HG02588 (cell line): ENCODE measurements at regions not wholly inside any gene's neighbourhood (a gene's known extent, or its start where the extent isn't known, plus 50 kb on each side); places are given as distances from the start of the nearest gene placed in this dataset.

Source experiments
- ATAC-seq: cut with Tn5 transposase; IDR thresholded peaks from one replicate; pipeline ENCODE4 v1.9.1; 2021; ENCODE audit warnings: mild to moderate bottlenecking, moderate library complexity; ENCODE audit not compliant: unreplicated experiment

DNA sequence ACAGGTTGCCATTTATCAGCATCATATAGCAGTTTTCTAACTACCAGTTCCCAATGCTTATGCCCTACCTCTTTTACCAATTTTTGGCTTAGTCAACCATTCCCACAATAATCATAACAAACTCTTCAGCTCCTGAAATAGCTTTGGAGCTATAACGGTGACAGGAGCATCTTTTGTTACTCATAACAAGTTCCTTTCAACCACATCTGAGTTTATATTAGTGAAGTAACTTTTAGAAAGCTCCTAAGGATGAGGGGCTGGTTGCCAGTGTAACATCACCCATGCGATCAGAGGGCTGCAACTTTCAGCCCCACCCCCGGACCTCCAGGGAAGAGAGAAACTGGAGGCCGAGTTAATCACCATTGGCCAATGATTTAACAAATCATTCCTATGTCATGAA lies 495.3 kb upstream of the RASGRP1 start:
- no peak for ATAC-seq

DNA sequence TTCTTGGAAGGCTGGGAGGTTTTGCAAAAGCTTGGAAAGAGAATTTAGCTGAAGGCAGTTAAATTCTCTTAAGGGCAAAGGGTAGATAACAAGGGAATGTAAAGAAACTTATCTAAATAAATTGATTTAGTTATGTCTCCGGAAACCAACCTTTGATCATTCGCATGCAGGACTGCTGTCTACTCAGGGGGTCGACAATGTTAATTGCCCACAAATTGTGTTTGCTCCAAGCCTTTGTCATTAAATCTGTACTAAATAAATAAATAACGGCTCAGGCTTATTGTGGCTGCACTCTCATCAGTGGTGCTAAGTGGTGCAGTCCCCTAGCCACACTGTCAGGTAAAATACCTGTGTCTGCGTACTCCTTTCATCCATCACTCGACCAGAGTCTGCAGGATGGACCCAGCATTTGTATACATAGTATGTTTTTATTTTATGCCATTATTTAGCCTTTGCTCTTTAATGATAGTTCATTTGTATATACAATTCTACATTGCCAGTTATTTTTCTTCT lies 497.4 kb upstream of the RASGRP1 start:
- no peak for ATAC-seq

DNA sequence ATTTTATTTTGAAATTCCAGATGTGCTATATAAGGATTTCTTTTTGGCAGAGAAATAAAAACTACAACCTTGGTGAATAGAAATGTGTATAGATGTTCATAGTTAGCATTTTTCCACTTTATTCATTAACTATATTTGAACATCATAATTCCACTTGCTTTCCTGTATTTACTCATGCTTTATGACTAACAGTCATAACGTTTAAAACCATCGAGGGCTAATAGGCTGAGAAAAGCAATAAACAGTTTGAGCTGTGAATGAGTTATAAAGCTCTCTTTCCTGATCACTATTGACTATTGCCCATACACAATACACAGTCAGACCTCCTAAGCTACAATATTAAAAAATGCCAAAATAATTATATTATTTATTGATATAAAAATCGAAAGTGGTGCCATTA lies 502.1 kb upstream of the RASGRP1 start:
- no peak for ATAC-seq

DNA sequence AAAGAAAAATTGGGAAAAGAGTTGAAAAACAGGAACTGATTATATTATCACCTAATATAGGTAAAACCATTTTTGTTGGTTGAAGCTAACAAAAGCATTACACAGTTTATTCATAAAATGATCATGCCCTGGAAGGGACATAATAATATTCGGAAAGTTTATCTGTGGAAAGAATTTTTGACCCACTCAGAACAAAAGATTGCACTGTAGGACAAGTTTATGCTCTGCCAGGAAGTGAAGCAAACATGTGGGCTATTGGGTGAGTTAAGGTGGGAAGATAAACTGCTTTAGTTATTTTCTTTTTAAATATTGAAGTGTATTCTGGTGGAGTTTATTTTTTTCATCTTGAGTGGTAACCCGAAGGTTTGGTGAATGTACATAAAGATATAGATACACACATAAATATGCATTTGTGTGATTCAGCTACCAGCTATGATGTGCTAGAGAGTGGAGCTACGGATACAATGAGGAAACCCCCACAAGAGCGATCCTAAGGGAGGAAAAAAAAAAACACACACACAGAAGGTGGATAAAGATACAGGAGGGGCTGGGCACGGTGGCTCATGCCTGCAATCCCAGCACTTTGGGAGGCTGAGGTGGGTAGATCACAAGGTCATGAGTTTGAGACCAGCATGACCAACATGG lies 506.4 kb upstream of the THBS1 start:
- no peak for ATAC-seq

DNA sequence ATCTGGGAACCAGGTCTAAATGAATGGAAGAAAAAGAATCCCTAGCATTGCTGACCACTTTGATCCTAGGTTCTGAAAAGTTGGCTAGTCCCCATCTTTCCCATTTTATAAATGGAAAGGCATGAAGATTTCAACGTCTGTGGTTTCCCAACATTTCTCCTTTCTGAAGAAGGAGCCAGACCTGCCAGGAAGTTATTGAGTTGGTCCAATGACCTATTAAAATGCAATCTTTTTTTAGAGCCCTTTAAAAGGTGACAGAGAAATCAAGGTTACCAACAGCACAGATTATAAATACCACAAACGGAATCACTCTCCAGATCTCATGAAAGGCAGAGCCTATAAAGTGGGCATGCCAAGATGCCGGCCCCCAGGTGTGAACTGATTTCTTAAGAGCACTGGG lies 505.6 kb upstream of the THBS1 start:
- ATAC-seq: no peak

DNA sequence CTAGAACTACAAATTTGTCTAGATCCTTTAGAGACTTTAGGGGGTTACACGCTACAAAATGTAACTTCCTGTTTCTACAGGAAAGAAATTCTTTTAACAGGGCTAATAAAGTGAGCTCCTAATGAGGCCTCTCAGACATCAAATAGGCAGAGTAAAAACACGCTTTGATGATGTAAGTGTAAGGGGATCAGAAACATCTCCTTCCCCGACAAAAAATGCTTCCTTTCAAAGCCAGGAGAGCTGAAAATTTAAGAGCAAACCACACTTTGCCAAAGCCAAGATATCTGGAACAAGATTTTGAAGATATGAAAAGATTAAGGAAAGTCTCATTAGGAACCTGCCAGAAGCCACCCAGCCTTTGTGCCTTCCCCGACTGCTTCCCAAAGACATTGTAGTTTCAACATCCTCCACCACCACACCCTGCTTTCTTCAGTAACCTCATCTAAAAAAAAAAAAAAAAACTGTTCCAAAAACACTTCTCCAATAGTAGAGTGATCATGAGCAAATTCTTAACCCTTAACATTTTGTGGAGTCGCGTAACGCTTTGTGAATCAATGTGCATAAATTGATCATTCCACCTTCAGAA lies 505.0 kb upstream of the THBS1 start:
- ATAC-seq: no peak

DNA sequence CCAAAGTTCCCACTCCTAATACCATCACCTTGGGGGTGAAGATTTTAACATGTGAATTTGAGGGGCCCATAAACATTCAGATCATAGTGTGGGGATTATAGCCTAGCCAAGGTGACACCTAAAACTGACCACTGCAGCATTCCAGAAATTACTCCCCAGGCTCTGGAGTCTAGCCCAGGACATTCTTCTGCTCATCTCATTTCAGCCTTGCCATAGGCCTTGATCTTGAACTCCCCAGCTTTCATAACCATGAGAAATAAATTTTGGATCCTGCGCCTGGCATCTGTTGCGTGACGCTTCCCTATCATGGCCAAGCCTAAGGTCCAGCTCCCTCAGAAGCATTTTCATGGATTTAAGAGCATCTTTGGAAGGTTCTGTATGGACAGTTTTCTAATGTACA lies 502.9 kb upstream of the THBS1 start:
- ATAC-seq: no peak

DNA sequence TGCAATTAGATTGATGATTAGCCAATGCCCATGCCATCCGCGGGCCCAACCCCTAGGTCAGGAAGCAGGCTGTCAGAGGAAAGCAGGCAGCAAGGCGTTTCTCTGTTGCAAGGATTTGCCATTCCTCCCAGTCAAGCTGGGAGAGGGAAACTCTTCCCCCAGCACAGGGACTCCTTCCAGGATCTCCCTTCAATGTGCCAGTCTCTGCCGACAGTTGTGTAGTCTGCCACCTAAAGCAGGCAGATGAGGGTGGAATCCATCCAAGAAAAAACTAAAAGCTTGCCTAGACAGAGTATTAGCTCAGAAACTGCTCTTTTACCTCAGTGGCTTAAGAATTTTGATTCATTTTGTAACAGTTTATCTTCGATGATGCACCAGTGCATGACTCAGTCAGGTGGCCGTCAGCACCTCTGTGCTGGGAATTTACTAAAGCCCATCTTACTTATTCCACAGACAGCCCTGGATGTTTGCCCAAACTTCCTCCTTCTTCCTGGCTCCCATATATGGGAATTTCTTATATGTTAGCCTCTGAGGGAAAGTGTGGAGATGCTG lies 501.5 kb upstream of the THBS1 start:
- ATAC-seq: no peak

DNA sequence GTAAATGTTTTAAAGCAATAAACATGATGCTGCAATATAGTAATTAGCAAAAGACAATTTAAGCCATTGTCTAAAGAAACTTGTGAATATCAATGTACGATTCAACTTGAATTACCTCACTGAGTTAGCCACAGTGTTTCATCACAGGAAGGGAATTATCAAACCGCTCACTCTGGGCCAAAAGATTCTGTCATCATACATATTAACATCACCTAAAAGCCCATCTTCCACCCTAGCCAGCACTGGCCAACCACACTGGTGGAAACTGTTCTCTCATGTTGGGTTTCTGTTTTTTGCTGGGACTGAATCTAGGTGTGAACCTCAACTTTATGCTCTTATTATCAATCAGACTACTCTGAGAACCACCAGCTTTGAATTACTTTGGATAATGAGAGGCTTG lies 497.7 kb upstream of the THBS1 start:
- no peak for ATAC-seq

DNA sequence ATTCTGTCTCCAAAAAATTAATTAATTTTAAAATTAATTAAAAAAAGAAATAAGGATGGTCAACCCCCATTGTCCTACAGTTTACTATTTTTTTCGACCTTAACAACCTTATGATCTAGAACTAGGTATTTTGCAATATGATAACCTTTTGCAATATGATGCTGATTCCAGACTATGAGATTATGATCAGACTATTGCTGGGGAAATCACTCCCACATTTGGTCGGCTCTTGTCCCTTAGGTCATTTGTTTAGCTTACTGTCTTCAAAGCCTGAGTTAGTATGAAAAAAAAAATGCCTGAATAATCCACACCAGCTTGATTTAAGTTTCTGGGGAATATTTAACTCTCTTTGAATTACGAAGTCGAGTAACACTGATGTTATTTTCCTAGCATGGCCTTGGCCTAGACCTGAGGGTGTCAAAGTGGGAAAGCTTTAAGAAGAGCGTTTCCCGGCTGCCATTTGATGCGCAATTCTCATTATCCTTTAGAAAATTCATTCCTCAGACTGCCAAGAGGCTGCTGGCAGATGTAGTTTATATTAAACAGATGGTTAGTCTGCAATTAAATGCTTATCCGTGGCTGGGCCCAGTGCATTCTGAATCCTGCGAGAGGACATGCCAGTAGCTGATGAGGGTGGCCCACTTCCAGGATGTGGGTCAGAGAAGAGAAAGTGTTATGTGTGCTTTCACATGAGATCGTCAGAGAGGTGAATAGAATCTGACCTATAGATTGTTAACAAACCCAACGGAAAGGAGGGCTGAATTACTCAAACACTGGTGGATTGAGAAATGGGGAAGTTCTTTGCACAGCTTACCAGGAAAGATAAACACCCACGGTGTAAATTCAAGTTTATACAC lies 496.0 kb upstream of the THBS1 start:
- no peak for ATAC-seq

DNA sequence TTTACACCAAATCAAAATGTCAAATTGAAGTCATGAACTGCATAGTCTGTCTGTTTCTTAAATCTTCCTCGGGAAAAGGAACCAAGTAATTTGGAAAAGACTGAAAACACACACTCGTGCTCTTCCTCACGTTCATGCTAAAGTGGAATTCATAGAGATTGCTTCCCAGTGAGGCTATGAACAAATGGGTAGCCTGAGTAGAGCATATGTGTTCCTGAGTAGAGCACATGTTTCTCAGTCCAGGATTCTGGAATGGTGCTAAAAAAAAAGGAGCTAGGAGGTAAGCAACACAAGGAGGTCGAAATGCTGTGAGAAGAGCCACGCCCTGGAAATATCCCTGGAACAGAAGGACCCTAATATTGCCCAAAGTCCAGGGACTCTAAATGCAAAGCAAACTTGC lies 494.2 kb upstream of the THBS1 start:
- ATAC-seq: no peak

DNA sequence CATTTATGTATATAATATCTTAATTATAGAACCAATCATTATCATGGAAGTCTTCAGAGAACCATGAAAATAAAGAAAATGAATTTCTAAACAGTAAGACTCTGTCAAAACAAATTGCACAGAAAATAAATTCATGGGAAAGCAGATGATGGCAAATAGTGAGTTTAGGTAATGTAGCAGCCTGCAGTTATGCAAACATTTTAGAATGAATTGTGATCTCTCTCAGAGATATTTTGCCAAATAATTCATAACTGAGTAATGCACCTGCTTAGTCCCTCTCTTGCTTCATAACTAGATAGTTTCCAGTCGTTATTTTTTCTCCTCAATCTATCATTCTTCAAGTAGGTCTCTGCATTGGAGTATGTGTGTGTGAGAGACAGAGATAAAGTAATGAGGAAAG lies 492.7 kb upstream of the THBS1 start:
- ATAC-seq: no peak

DNA sequence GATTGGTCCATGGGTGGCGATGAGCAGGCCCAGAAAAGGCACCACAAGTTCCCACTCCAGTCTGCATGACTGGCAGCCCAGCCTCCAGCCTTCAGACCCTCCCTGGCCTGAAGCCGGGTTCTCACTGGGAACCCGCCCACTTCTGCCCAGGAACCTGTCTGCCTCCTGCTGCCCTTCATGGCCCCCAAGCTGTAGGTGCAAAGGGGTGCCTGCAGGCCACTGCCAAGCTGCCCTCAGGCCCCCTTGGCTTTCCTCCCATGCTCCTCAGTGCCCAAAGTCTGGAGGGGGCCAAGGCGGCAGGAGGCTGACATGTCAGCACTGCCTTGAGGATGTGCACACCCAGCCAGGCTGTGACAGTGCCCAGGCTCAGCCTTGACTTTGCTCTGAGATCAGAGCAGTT lies 488.5 kb upstream of the THBS1 start:
- ATAC-seq: no peak

DNA sequence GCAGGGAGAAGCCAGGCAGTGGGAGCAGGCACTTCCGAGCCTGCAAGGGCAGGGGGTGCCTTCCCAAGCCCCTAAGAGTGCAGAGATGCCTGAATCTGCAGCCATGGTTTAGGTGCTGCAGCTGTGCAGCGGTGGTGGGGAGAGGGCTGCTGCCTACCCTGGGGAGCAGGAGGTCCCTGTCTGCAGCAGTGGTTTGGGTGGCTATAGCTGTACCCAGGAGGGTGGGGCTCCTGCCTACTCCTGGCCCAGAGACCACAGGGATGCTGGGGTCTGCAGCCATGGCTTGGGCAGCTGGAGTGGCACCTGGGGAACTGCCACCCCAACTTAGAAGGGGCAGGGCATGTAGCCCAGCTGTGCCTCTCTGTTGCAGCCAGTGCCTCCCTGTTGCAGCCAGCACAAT lies 488.1 kb upstream of the THBS1 start:
- no peak for ATAC-seq

DNA sequence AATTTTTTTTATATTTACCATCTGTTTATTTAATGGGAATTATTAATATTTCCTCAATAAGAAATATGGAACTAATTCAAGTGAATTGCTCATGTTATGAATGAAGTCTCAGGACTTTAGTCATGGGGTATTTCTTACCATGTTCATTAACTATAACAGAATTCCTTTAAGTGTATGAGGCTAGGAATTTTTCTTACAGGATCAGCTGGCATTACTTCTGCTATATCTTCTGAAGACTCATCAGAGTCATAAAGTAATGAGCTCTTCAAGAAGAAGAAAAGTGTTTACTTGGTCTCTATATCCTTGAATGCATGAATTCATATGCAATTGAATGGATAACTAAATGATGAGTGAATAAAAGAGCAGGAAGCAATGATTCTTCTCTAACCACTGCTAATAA lies 486.8 kb upstream of the THBS1 start:
- no peak for ATAC-seq

DNA sequence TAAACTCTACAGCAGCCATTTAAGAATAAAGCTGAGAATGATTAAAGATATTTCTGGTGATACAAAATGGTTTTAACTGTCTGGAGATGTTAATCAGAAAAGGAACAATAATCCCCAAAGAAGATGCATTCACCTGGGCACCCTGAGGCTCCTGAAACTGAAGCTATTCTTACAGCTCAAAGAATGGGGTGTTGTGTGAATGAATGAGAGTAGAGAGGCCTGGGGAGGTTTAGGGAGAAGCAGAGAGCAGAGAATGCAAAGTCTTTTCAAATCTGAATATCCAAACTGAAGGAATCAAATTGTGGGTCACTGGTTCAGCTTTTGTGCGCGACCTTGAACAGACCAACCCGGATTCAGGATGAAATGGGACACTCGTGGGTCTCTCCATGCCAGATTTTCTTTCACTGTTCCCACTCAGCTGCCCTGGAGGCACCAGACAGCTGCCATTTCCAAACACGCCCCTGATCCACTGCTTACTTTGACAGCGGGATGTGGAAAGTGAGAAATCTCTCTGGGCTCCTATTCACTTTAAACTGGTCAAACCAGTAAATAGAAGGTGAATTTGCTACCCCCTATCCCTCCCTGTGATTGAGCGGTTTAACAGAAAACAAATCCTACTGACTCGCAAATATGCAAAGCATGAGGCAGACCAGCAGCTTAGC lies 485.5 kb upstream of the THBS1 start:
- no peak for ATAC-seq

DNA sequence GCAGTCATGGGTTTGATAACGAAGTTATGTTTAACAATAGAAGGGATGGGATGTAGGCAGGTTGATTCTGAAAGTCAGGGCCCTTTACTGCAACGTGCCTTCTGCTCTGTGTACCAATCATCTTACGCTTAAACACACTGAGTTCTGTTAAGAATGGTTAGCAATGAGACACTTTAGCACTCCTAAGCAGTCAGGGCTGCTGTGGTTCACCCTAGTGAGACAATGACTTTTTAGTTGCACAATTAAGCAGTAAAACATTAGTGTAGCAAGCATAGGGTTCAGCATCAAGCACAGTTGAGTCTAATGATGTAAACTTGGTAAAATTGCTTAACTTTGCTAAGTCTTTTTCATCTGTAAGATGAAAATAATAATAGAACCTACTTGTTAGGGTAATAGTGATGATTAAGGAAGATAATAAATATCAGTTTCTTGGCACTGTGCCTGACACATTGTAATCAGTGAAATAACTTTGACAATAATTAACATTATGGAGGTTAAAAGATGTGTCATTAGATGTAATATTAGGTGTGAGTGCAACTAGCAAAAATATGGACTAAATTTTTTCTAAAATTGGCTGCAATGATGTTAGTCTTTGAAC lies 484.2 kb upstream of the THBS1 start:
- ATAC-seq: no peak

DNA sequence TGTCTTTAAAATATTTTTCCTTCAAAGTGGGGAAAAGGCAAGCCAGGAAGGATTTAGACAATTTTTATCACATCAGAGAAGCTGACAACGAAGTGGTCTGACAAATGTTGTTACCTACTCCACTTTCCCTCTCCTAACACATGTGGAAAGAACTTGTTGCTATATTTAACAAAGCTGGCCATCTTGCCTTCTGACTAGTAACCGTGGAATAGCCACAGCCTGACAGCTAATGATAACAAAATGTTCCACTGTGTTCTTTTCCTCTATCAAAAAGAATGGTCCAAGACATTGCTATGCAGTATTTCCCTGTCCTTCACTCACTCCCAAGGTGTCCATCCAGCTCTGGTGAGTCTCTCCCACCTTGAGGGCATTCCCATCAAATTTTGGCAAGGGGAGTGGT lies 481.4 kb upstream of the THBS1 start:
- no peak for ATAC-seq

DNA sequence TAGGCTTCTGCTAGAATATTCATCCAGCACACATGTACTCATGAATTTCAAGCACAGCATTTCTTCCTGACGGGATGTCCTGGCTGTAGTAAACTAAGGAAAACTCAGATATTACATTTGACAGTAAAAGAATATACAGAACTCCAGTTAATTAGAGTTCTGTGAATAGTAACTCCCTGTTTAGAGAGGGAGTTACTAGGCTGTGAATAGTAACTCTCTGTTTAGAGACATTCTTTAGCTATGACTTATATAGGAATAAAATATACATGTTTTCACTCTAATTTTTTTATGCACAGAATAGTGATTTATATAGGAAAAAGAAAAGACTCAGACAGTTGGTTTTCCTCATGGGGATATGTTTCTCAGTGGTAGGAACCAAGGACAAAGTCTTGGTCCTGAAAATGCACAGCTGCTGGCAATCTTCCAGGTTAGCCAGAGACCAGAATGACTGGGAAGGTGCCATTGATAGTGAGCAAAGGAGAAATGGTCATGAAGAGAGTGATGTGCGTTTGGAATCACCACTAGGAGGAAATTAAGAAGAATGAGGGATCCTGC lies 480.7 kb upstream of the THBS1 start:
- ATAC-seq: no peak

DNA sequence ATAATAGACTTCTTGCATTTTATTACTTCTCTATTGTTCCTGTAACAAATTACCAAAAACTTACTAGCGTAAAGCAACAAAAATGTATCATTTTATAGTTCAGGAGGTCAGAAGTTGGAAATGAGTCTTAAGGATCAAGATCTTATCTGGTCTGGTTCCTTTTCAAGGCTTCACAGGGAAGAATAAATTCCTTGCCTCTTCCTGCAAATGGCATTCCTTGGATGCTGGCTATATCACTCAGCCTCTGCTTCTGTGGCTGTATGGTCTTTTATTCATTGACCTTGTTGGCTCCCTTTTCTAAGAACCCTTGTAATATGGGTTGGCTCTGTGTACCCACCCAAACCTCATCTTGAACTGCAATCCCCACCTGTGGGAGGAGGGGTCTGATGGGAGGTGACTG lies 478.4 kb upstream of the THBS1 start:
- ATAC-seq: no peak

DNA sequence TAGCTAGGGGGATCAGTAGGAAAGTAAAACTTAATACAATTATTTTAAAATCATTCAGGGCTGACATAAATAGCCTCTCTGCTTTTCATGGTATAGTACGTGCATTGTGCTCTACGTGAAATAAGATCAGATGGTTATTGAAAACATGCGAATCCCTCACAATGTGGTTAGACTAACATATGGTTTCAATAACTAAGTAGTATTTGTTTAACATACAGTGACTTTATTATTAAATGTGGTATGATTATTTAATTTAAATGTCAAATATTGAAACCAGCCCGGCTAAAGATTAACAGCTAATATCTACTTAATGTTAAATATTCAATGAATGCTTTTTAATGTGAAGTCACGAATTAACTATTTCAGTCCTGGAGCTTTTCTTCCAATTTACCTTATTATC lies 473.9 kb upstream of the THBS1 start:
- ATAC-seq: no peak
